Right lobe of liver (tissue), 6 donors: ENCODE measurements at regions not wholly inside any gene's neighbourhood (a gene's known extent, or its start where the extent isn't known, plus 50 kb on each side); places are given as distances from the start of the nearest gene placed in this dataset.

ENCODE experiments used
- ATAC-seq, 4 donors: fragments of 200-7000 bp; cut with Tn5 transposase; one replicate each; pipeline ENCODE4 v1.9.1; 2020; ENCODE audit warnings: mild to moderate bottlenecking in 4 of 4, moderate library complexity in 4 of 4
- DNase-seq, 3 donors: peaks; one replicate each; pipeline ENCODE4 v3.0.0-alpha.2; 2020
- H3K27ac ChIP-seq, 3 donors: fragments of 200-600 bp; one replicate each; pipeline ENCODE4 v1.8.0; 2022
- H3K27me3 ChIP-seq, 2 donors: fragments of 200-600 bp; one replicate each; pipeline ENCODE4 v1.8.0; 2022
- H3K36me3 ChIP-seq, 4 donors: fragments of 200-600 bp; sonication (generic) in 1 of 4; one replicate each; pipeline versions ENCODE4 v1.5.1 to v1.8.0; 2017 to 2022; ENCODE audit warnings: control low read depth in 1 of 4
- H3K4me1 ChIP-seq, 4 donors: fragments of 200-600 bp; sonication (generic) in 1 of 4; one replicate each; pipeline versions ENCODE4 v1.5.1 to v1.8.0; 2017 to 2022; ENCODE audit warnings: control low read depth in 1 of 4
- H3K4me3 ChIP-seq, 3 donors: fragments of 200-600 bp; one replicate each; pipeline ENCODE4 v1.8.0; 2022
- H3K9me3 ChIP-seq, 4 donors: fragments of 200-600 bp; sonication (generic) in 1 of 4; one replicate each; pipeline versions ENCODE4 v1.5.1 to v1.8.0; 2017 to 2022; ENCODE audit warnings: control low read depth in 1 of 4
- CTCF ChIP-seq, 4 donors: fragments of 200-600 bp in 3 of 4; fragments of 450-650 bp in 1 of 4; IDR thresholded peaks; one replicate each; pipeline versions ENCODE4 v1.5.1 to v1.8.0; 2016 to 2022; ENCODE audit warnings: antibody characterized with exemption in 4 of 4, mild to moderate bottlenecking in 2 of 4
- POLR2A ChIP-seq: fragments of 450-650 bp; IDR thresholded peaks from one replicate; pipeline ENCODE4 v1.6.1; 2017; ENCODE audit warnings: antibody characterized with exemption, mild to moderate bottlenecking
- WGBS: methylation state at CpG from one replicate; pipeline ENCODE4 v1.1.6; 2018; ENCODE audit warnings: low coverage, low lambda C conversion rate; ENCODE audit not compliant: insufficient coverage; ENCODE audit errors: missing lambda C conversion rate; 5-methylcytosine and 5-hydroxymethylcytosine counted together
- intact Hi-C, 2 donors: fragments of 100-400 bp; cut with DNase I; formaldehyde crosslinking; loops; one replicate each; pipeline versions ENCODE4 v1.11.2 to v1.14.1; 2022
- donor health status: DM: no; HTN: yes; CAD: no.
- donor health status: DM: no; HTN: no; CAD: no.
- donor health status: DM: no; HTN: no; CAD: no.
- donor health status: DM: no; HTN: yes; CAD: no.
- donor health status: DM: no; HTN: yes; CAD: no.

- no peak for TF ChIP-seq CTCF (IDR thresholded peaks at IDR 0.05)
- Histone ChIP-seq H3K36me3 (no peaks in the 10 kb centered on the region), H3K4me3 (no peak overlapping the region), H3K9me3 (no peaks in the 10 kb centered on the region), H3K4me1 (peaks cover 0 to 13% (median 6%) of the 10 kb centered on the region in 4 donors), H3K27ac (peak overlapping the region in 1 of 3 donors; percentile 24), H3K27me3 (no peaks in the 10 kb centered on the region)
- intact Hi-C loops, result no loop called here
- ATAC-seq (peak; percentile 28 to 59 (median 43)), DNase-seq (no peak)
- WGBS, result 67% methylated on average over 9 of the region's 9 CpGs
Observed at GRCh38 chr6:139846538-139847456, 472.3 kb upstream of the CITED2 start.

- intact Hi-C loops, result no loop called here
- no peak for DNase-seq
- H3K27ac ChIP-seq, result no peak overlapping the region
- no peaks in the 10 kb centered on the region for H3K9me3 ChIP-seq
- H3K4me1 ChIP-seq, result peaks cover 0 to 16% (median 6%) of the 10 kb centered on the region in 4 donors
- H3K36me3 ChIP-seq, result no peaks in the 10 kb centered on the region
- WGBS, result 41% methylated on average over 3 of the region's 3 CpGs
- no peak for ATAC-seq
- H3K4me3 ChIP-seq, result no peak overlapping the region
- no peaks in the 10 kb centered on the region for H3K27me3 ChIP-seq
- TF ChIP-seq POLR2A (no peak), CTCF (IDR thresholded peaks at IDR 0.05) (no peak)
Observed at GRCh38 chr6:139844907-139845306, 470.5 kb upstream of the CITED2 start.

GRCh38 chr6:139841794-139842215 lies 467.4 kb upstream of the CITED2 start:
- ATAC-seq (peak in 1 of 4 donors; percentile 13), DNase-seq (no peak)
- intact Hi-C loops, result no loop called here

GRCh38 chr6:139839506-139840156 lies 465.2 kb upstream of the CITED2 start:
- H3K27me3 ChIP-seq, result no peaks in the 10 kb centered on the region
- ATAC-seq (peak; percentile 84 to 87 (median 87)), DNase-seq (peak in 2 of 3 donors; percentile 38 to 45)
- peak overlapping the region; percentile 61 to 83 (median 69) for H3K27ac ChIP-seq
- no peaks in the 10 kb centered on the region for H3K36me3 ChIP-seq
- no peaks in the 10 kb centered on the region for H3K9me3 ChIP-seq
- H3K4me1 ChIP-seq, result peaks cover 0 to 7% (median under 1%) of the 10 kb centered on the region in 4 donors
- peak overlapping the region; percentile 25 to 50 (median 29) for H3K4me3 ChIP-seq
- no peak for TF ChIP-seq CTCF (IDR thresholded peaks at IDR 0.05)
- TF ChIP-seq POLR2A, result no peak
- WGBS, result 13% methylated on average over 7 of the region's 7 CpGs
- intact Hi-C loops, result loop anchor here in 1 of 2 donors (10.0 kb wide), 1 partner anchor 465 kb away; the partner anchor contains the start of gene CITED2

More at GRCh38 chr6:139841794-139842215, 467.4 kb upstream of the CITED2 start:
- H3K4me3 ChIP-seq, result no peak overlapping the region
- H3K9me3 ChIP-seq, result no peaks in the 10 kb centered on the region
- no peaks in the 10 kb centered on the region for H3K27me3 ChIP-seq
- 30% methylated on average over 2 of the region's 2 CpGs for WGBS
- TF ChIP-seq POLR2A (no peak), CTCF (IDR thresholded peaks at IDR 0.05) (no peak)
- H3K36me3 ChIP-seq, result no peaks in the 10 kb centered on the region
- no peak overlapping the region for H3K27ac ChIP-seq
- H3K4me1 ChIP-seq, result peaks cover 0 to 6% (median 2%) of the 10 kb centered on the region in 4 donors
